Esophagus squamous epithelium (tissue), 5 donors: ENCODE measurements at regions not wholly inside any gene's neighbourhood (a gene's known extent, or its start where the extent isn't known, plus 50 kb on each side); places are given as distances from the start of the nearest gene placed in this dataset.

ENCODE experiments used
- DNase-seq: peaks from one replicate; lab custom pipeline; 2025; lab: John Stamatoyannopoulos, UW
- H3K27ac ChIP-seq, 4 donors: fragments of 200-600 bp; sonication (generic); one replicate each; pipeline ENCODE4 v1.5.1; 2016 to 2019; ENCODE audit warnings: mild to moderate bottlenecking in 1 of 4
- H3K27me3 ChIP-seq, 4 donors: fragments of 200-600 bp; sonication (generic); 1 replicate in 3 of 4; 2 replicates in 1 of 4; pipeline versions ENCODE4 v1.5.1 to v1.6.0; 2017 to 2021; ENCODE audit warnings: antibody characterized with exemption in 1 of 4
- H3K36me3 ChIP-seq, 3 donors: fragments of 200-600 bp; sonication (generic); one replicate each; pipeline ENCODE4 v1.5.1; 2016 to 2019
- H3K4me1 ChIP-seq, 3 donors: fragments of 200-600 bp; sonication (generic); one replicate each; pipeline ENCODE4 v1.5.1; 2017 to 2019
- H3K4me3 ChIP-seq, 4 donors: fragments of 200-600 bp; sonication (generic); 1 replicate in 3 of 4; 2 replicates in 1 of 4; pipeline ENCODE4 v1.5.1; 2016 to 2019; ENCODE audit warnings: mild to moderate bottlenecking in 2 of 4, moderate library complexity in 1 of 4
- H3K9me3 ChIP-seq, 3 donors: fragments of 200-600 bp; sonication (generic); one replicate each; pipeline ENCODE4 v1.5.1; 2016 to 2019
- POLR2A ChIP-seq, 4 donors: fragments of 450-650 bp; IDR thresholded peaks; one replicate each; pipeline ENCODE4 v1.6.1; 2017; ENCODE audit warnings: antibody characterized with exemption in 4 of 4, mild to moderate bottlenecking in 4 of 4, moderate library complexity in 3 of 4
- WGBS, 2 donors: methylation state at CpG; one replicate each; pipeline ENCODE4 v1.1.5; 2018; 5-methylcytosine and 5-hydroxymethylcytosine counted together
- intact Hi-C: fragments of 100-400 bp; cut with DNase I; formaldehyde crosslinking; loops from one replicate; pipeline ENCODE4 v1.15.0; 2022
- TF ChIP-seq, protein P1 (sequence below), 6 experiments: fragments of 450-650 bp in 4 of 6; fragments of 200-600 bp in 2 of 6; sonication (generic) in 2 of 6; IDR thresholded peaks; one replicate each; pipeline ENCODE4 v1.5.1; 2016 to 2019; ENCODE audit warnings: antibody characterized with exemption in 6 of 6, mild to moderate bottlenecking in 4 of 6, moderate library complexity in 4 of 6
- donor health status: DM: yes; HTN: yes; CAD: no.

DNA sequence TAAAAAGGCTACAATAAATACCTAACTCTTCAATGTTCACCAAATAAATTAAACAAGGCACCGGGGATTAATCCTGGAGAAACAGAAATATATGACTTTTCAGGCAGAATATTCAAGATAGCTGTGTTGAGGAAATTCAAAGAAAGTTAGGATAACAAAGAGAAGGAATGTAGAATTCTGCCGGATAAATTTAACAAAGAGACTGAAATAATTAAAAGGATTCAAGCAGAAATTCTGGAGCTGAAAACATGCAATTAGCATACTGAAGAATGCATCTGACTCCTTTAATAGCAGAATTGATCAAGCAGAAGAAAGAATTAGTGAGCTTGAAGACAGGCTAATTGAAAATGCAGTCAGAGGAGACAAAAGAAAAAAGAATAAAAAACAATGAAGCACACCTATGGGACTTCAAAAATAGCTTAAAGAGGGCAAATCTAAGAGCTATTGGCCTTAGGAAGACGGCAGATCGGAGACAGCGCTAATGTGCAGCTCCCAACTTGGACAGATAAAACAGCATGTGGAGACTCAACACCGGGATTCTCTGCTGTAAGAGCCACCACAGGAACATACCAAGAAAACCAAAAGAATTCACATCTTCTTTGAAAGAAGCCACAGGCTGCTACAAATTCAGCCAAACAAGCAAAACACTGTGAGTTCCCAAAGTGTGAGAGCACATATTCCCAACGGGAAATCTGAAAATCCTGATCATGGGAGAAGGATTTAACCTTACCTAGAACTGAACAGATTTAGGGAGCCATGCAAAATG lies 1290.9 kb downstream of the PCDH18 start:
- Histone ChIP-seq H3K4me1 (no peaks in the 10 kb centered on the region), H3K36me3 (no peaks in the 10 kb centered on the region), H3K27me3 (no peaks in the 10 kb centered on the region), H3K9me3 (no peaks in the 10 kb centered on the region), H3K4me3 (no peak overlapping the region), H3K27ac (no peak overlapping the region)
- no peak for DNase-seq
- TF ChIP-seq POLR2A (IDR thresholded peaks at IDR 0.05) = no peak
- TF ChIP-seq, protein P1, sequence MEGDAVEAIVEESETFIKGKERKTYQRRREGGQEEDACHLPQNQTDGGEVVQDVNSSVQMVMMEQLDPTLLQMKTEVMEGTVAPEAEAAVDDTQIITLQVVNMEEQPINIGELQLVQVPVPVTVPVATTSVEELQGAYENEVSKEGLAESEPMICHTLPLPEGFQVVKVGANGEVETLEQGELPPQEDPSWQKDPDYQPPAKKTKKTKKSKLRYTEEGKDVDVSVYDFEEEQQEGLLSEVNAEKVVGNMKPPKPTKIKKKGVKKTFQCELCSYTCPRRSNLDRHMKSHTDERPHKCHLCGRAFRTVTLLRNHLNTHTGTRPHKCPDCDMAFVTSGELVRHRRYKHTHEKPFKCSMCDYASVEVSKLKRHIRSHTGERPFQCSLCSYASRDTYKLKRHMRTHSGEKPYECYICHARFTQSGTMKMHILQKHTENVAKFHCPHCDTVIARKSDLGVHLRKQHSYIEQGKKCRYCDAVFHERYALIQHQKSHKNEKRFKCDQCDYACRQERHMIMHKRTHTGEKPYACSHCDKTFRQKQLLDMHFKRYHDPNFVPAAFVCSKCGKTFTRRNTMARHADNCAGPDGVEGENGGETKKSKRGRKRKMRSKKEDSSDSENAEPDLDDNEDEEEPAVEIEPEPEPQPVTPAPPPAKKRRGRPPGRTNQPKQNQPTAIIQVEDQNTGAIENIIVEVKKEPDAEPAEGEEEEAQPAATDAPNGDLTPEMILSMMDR (IDR thresholded peaks at IDR 0.05) = no peak
- WGBS, 2 donors = 80 to 83% methylated on average over 7 of the region's 7 CpGs
- intact Hi-C loops = no loop called here

DNA sequence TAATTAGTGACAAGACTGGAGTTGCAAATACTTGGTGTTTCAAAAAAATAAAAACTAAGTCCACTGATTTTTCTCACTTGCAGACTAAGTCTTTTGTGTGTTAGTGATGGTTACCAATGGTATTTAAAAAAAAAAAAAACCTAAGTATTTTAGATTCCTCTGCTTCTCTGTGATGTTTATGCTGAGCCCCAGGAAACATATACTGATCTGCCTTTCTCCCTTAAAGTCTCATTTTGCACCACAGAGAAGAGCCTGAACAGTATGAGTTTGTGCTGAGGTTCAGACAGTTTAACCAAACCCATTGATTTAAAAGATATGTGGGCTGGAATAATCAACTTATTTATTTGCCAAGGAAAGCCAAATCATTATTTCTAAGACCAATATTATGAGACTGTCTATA lies 1305.0 kb downstream of the PCDH18 start:
- TF ChIP-seq, protein P1 (IDR thresholded peaks at IDR 0.05) = no peak
- no peak for TF ChIP-seq POLR2A (IDR thresholded peaks at IDR 0.05)
- intact Hi-C loops = no loop called here
- no peaks in the 10 kb centered on the region for H3K36me3 ChIP-seq

DNA sequence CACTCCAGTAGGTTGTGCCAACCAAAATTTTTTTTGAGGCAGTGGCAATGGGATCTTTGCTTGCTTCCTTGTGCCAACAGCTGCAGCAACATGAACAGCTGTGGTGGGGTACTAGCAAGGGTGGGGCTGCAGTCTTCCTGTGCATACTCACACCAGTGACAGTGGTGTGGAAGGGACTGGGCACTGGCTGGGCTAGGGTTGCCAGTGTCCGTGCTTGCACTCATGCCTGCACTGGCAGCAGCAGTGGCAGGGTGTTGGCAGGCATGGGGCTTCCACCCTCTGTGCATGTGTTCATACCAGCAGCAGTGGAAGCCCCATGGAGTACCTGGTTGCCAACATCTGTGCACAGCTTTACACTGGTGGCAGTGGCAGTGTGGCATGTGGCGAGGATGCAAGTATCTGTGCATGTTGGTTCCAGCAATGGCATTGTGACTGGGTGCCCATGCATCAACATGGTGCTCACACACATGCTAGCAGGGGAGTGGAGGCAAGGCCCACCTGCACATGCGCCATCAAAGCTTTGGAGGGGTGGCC lies 1312.6 kb downstream of the PCDH18 start:
- 81 to 86% methylated on average over 1 to 2 of the region's 3 CpGs for WGBS, 2 donors

More for the DNA sequence above, 1305.0 kb downstream of the PCDH18 start:
- no peak overlapping the region for H3K4me3 ChIP-seq
- no peaks in the 10 kb centered on the region for H3K27me3 ChIP-seq
- H3K4me1 ChIP-seq = no peaks in the 10 kb centered on the region
- no peak for DNase-seq
- H3K9me3 ChIP-seq = no peaks in the 10 kb centered on the region
- no peak overlapping the region for H3K27ac ChIP-seq

DNA sequence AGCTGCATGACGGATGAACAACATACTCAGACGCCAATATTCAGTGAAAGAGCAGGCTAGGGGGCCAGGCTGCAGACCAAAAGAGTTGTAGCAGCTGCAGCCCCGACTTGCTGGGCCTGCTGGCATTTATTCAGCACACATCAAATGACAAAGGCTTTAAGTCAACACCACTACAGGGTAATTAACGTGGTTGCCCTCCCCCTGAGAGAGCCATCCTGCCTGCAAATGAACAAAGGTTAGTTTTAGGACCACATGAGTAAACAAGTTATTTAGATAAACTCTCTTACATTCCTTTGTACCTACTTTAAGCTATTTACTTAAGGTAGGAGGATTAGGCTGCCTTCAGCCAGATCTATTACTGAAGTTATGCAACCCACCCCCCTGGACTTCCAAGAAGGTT lies 1329.1 kb downstream of the PCDH18 start:
- H3K9me3 ChIP-seq = no peaks in the 10 kb centered on the region
- intact Hi-C loops = no loop called here
- H3K36me3 ChIP-seq = no peaks in the 10 kb centered on the region
- no peak overlapping the region for H3K4me3 ChIP-seq
- no peaks in the 10 kb centered on the region for H3K4me1 ChIP-seq
- no peak overlapping the region for H3K27ac ChIP-seq
- H3K27me3 ChIP-seq = no peaks in the 10 kb centered on the region
- 47 to 54% methylated on average over 4 of the region's 4 CpGs for WGBS, 2 donors
- DNase-seq = no peak
- TF ChIP-seq, protein P1 (IDR thresholded peaks at IDR 0.05) = no peak
- TF ChIP-seq POLR2A (IDR thresholded peaks at IDR 0.05) = no peak

More for the DNA sequence above, 1312.6 kb downstream of the PCDH18 start:
- Histone ChIP-seq H3K4me1 (no peaks in the 10 kb centered on the region), H3K36me3 (no peaks in the 10 kb centered on the region), H3K4me3 (no peak overlapping the region), H3K27me3 (no peaks in the 10 kb centered on the region), H3K27ac (no peak overlapping the region), H3K9me3 (no peaks in the 10 kb centered on the region)
- intact Hi-C loops = no loop called here
- TF ChIP-seq, protein P1 (IDR thresholded peaks at IDR 0.05) = no peak
- TF ChIP-seq POLR2A (IDR thresholded peaks at IDR 0.05) = no peak
- no peak for DNase-seq

DNA sequence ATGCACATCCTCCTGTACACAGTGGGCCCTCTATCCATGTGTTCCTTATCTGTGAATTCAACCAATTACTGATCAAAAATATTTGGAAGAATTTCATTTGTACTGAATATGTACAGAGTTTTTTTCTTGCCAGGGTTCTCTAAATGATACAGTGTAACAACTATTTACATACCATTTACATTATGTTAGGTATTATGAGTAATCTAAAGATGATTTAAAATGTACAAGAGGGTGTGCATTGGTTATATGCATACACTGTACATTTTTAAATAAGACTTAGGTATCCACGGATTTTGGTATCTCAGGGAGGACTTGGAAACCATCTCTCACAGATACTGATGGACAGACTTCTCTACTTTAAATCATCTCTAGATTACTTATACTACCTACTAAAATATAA lies 1333.9 kb downstream of the PCDH18 start:
- TF ChIP-seq POLR2A (IDR thresholded peaks at IDR 0.05) = no peak
- TF ChIP-seq, protein P1 (IDR thresholded peaks at IDR 0.05) = no peak
- H3K4me3 ChIP-seq = no peak overlapping the region
- intact Hi-C loops = no loop called here
- no peaks in the 10 kb centered on the region for H3K27me3 ChIP-seq
- H3K4me1 ChIP-seq = no peaks in the 10 kb centered on the region
- DNase-seq = no peak
- H3K36me3 ChIP-seq = no peaks in the 10 kb centered on the region
- no peaks in the 10 kb centered on the region for H3K9me3 ChIP-seq
- H3K27ac ChIP-seq = no peak overlapping the region
- 82 to 92% methylated on average over 1 of the region's 1 CpG for WGBS, 2 donors
